ENCODE measurements at regions not wholly inside any gene's neighbourhood (a gene's known extent, or its start where the extent isn't known, plus 50 kb on each side); places are given as distances from the start of the nearest gene placed in this dataset.

DNA sequence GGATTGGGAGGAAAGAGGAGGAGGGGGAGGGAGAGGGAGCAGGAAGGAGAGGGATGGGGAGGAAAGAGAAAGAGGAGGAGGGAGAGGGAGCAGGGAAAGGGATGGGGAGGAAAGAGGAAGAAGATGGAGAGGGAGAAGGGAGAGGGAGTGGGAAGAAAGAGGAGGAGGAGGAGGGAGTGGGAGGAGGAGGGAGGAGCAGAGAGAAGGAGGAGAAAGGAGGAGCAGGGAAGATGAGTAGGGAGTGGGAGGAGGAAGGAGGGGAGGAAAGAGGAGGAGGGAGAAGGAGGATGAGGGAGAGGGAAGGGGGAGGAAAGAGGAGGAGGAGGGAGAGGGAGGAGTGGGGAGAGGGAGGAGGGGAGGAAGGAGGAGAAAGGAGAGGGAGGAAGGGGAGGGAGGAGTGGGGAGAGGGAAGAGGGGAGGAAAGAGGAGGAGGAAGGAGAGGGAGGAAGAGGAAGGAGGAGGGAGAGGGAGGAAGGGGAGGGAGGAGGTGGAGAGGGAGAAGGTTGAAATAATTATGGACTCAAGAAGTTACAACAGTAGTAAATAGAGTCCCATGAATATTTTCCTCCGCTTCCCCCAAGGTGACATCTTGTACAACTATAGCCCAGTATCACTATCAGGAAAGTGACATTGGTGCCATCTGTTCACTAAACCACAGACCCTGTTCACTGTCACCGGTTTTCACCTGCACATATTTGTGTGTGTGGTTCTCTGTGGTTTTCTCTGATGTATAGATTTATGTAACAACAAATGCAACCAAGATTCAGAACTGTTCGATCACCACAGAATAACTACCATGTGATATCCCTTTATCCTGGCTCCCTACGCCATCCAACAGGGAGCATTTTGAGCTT, 325.3 kb upstream of the EEF2KMT start:
- ChIA-PET POLR2A (no interaction called here), CTCF (no interaction called here)
- Histone ChIP-seq H3K4me3 (replicated peaks in 1 of 3; ENCODE audit: insufficient read depth in 1 of 3, low read depth in 1 of 3, low read length in 3 of 3) (no peak overlapping the region), H3K27me3 (ENCODE audit: control insufficient read depth in 2 of 2, insufficient read depth in 2 of 2, low read length in 2 of 2) (no peaks in the 10 kb centered on the region), H3K27ac (ENCODE audit: insufficient read depth, low read depth, low read length) (no peak overlapping the region), H3K9ac (replicated peaks; ENCODE audit: extremely low read depth, insufficient read depth, low read length) (no peak overlapping the region), H3K79me2 (ENCODE audit: control insufficient read depth, insufficient read depth, low read length) (no peaks in the 10 kb centered on the region), H4K20me1 (replicated peaks; ENCODE audit: control insufficient read depth, extremely low read depth, insufficient read depth, low read length) (no peaks in the 10 kb centered on the region), H3K4me1 (ENCODE audit: control insufficient read depth, extremely low read depth, insufficient read depth, low read length) (no peaks in the 10 kb centered on the region), H3K4me2 (ENCODE audit: insufficient read depth, low read length) (no peak overlapping the region), H2AFZ (ENCODE audit: low read depth, low read length) (no peak overlapping the region), H3K9me3 (replicated peaks; ENCODE audit: control insufficient read depth, insufficient read depth, low read length) (peaks cover 4% of the 10 kb centered on the region), H3K36me3 (ENCODE audit: control insufficient read depth in 2 of 2, extremely low read depth in 1 of 2, insufficient read depth in 2 of 2, low read length in 2 of 2) (no peaks in the 10 kb centered on the region), H3K9me1 (replicated peaks; ENCODE audit: control insufficient read depth, extremely low read depth, insufficient read depth, low read length) (no peaks in the 10 kb centered on the region)
- TF ChIP-seq EZH2 (IDR thresholded peaks at IDR 0.05; ENCODE audit: borderline replicate concordance, low read depth, low read length, severe bottlenecking) (no peak), MYC (IDR thresholded peaks at IDR 0.05; ENCODE audit: low read depth, low read length) (no peak), GATA2 (IDR thresholded peaks at IDR 0.05; ENCODE audit: insufficient read depth, insufficient read length, low read depth, low read length) (no peak), POLR2AphosphoS5 (IDR thresholded peaks at IDR 0.05; ENCODE audit: insufficient read depth, low read depth, low read length) (no peak), MAX (IDR thresholded peaks at IDR 0.05; ENCODE audit: insufficient read depth, insufficient read length) (no peak), FOS (IDR thresholded peaks at IDR 0.05; ENCODE audit: borderline replicate concordance, insufficient read depth, low read length) (no peak), POLR2A (IDR thresholded peaks at IDR 0.05; ENCODE audit: low read depth, low read length) (no peak), JUN (IDR thresholded peaks at IDR 0.05; ENCODE audit: borderline replicate concordance, insufficient read depth, insufficient read length, low read depth) (no peak)
- TF ChIP-seq, protein P1, sequence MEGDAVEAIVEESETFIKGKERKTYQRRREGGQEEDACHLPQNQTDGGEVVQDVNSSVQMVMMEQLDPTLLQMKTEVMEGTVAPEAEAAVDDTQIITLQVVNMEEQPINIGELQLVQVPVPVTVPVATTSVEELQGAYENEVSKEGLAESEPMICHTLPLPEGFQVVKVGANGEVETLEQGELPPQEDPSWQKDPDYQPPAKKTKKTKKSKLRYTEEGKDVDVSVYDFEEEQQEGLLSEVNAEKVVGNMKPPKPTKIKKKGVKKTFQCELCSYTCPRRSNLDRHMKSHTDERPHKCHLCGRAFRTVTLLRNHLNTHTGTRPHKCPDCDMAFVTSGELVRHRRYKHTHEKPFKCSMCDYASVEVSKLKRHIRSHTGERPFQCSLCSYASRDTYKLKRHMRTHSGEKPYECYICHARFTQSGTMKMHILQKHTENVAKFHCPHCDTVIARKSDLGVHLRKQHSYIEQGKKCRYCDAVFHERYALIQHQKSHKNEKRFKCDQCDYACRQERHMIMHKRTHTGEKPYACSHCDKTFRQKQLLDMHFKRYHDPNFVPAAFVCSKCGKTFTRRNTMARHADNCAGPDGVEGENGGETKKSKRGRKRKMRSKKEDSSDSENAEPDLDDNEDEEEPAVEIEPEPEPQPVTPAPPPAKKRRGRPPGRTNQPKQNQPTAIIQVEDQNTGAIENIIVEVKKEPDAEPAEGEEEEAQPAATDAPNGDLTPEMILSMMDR (IDR thresholded peaks at IDR 0.05; ENCODE audit: extremely low read depth in 1 of 2, insufficient read depth in 1 of 2, low read depth in 1 of 2, low read length in 2 of 2) = no peak
- no TSS peak for BruUV-seq (replicated peaks)
- FAIRE-seq (no peak), DNase-seq (ENCODE audit: low read depth, low spot score) (no peak)
- dilution Hi-C loops (cut with MboI; ENCODE audit: extremely low pct_ligation_motif_present, low sequenced_read_pairs) = no loop called here
- intact Hi-C loops (cut with micrococcal nuclease) = no loop called here
